RWPE1 (cell line): ENCODE measurements at regions not wholly inside any gene's neighbourhood (a gene's known extent, or its start where the extent isn't known, plus 50 kb on each side); places are given as distances from the start of the nearest gene placed in this dataset.

Experiments used
- CTCF ChIA-PET: fragments of 350-600 bp; sonication (Branson Sonifier 250); formaldehyde crosslinking; extraction: SDS; loops from one replicate; lab custom pipeline; 2021; lab: Yijun Ruan, JAX
- POLR2A ChIA-PET: fragments of 400-600 bp; formaldehyde crosslinking; extraction: SDS; loops from one replicate; lab custom pipeline; 2020; ENCODE audit warnings: antibody characterized with exemption; ENCODE audit not compliant: low non-redundant PET; lab: Yijun Ruan, JAX
- DNase-seq: peaks from one replicate; pipeline ENCODE4 v3.0.0; 2012; ENCODE audit warnings: low spot score
- H3K27ac ChIP-seq: fragments of 450-650 bp; 2 replicates; pipeline ENCODE4 v1.5.1; 2017
- TF ChIP-seq, protein P1 (sequence below): fragments of 450-650 bp; conservative IDR thresholded peaks from 2 replicates; pipeline ENCODE4 v1.5.1; 2017; ENCODE audit warnings: low read depth, mild to moderate bottlenecking

DNA sequence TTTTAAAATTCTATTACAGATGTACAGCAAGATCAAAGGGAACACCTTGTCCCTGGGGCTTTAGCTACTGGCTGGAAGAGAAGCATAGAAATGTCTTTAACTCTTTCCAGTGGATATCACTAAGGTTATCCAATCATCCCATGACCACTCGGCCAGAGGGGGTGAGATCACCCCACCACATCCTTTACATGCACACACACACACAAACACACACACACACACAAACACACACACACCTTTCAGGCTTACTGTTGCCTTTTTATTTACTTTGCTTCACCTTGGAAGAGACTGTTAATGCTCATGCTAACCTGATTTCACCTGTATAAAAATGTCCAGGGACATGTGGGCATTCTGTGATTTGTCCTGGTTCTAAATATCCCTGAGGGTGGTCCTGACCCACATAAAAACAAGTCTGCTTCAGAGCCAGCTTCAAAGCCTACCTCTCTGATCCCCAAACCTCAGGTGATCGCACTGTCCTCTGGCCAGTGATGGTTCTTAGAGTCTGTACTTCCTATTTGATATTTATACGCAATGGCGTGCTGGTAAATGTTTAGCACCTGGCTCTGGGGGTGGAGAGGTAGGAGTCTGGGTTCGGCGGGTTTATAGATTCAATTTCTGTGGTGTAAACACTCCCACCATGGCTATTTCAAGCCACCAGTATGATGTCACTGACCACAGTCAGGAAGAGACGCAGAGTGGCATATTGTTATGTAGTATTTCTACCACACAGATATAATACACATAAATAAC is 166.1 kb upstream of the EEA1 start:
- POLR2A ChIA-PET: no interaction called here
- DNase-seq: no peak
- H3K27ac ChIP-seq: no peak overlapping the region
- CTCF ChIA-PET: interaction anchor here (0.6 kb wide), 1 partner anchor 24 kb away, joined by 3 read pairs; no protein-coding TSS in a partner anchor
- TF ChIP-seq, protein P1, sequence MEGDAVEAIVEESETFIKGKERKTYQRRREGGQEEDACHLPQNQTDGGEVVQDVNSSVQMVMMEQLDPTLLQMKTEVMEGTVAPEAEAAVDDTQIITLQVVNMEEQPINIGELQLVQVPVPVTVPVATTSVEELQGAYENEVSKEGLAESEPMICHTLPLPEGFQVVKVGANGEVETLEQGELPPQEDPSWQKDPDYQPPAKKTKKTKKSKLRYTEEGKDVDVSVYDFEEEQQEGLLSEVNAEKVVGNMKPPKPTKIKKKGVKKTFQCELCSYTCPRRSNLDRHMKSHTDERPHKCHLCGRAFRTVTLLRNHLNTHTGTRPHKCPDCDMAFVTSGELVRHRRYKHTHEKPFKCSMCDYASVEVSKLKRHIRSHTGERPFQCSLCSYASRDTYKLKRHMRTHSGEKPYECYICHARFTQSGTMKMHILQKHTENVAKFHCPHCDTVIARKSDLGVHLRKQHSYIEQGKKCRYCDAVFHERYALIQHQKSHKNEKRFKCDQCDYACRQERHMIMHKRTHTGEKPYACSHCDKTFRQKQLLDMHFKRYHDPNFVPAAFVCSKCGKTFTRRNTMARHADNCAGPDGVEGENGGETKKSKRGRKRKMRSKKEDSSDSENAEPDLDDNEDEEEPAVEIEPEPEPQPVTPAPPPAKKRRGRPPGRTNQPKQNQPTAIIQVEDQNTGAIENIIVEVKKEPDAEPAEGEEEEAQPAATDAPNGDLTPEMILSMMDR: no peak

DNA sequence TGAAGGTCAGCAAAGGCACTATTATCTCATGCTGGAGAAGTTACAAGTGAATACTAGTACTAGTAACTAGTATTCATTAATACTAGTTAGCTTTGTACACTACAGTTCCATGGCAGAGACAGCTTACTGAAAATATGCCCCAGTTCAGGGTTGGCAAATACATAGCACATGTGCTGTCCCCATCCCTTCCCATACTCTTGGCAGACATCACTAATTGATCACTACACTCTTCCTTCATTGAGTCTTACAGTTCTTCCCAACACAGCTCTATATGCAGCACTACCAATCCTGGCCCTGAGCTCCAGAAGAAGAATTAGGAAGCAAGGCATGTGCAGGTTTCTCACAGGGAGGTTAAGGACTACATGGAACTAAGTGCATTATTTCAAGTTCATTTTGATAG is 168.3 kb upstream of the EEA1 start:
- TF ChIP-seq, protein P1: no peak
- no peak overlapping the region for H3K27ac ChIP-seq
- CTCF ChIA-PET: interaction anchor here (0.6 to 0.7 kb wide), 3 partner anchors 8 to 262 kb away, joined by 3 read pairs; no protein-coding TSS in a partner anchor
- DNase-seq: no peak
- POLR2A ChIA-PET: interaction anchor here (0.5 kb wide), 1 partner anchor 25 kb away, joined by 4 read pairs; no protein-coding TSS in a partner anchor

DNA sequence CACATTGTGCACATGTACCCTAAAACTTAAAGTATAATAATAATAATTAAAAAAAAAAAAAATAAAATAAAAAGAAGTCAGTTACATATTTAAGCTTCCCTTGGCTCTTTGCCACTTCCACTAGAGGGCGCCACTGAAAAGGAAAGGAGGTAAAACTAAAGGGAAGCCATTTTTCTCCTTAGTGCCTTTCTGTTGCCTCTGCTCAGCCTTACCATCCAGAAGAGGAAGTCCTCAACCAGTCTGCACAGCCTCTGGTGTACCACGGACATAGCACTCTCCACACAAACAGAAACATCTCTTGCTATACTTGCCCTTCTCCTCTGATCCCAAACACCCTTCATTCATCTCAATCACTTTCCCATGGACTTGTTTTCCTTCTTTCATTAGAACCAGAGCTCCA is 169.0 kb upstream of the EEA1 start:
- TF ChIP-seq, protein P1: no peak; the same call in 1 of the 2 replicates
- no peak overlapping the region for H3K27ac ChIP-seq
- DNase-seq: no peak
- POLR2A ChIA-PET: no interaction called here
- CTCF ChIA-PET: interaction anchor here (0.6 kb wide), 2 partner anchors 182 to 262 kb away, joined by 3 read pairs; no protein-coding TSS in a partner anchor

DNA sequence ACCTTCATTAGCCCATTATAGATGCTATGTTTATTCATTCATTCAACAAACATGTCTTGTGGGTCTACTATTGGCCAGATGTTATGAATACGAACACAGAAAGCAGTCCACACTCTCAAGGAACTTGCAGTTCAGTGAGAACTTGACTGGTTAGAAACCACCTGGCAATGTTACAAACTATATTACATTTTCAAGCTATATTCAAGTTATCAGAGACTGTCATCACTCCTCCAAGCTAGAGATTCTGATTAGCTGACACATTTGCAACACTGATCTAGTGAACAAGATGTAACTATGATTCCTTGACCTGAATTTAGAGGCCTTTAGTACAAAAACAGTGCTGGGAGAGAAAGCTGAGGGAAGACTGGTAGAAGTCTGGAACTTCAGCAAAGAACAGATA is 170.7 kb upstream of the EEA1 start:
- TF ChIP-seq, protein P1: no peak
- no peak overlapping the region for H3K27ac ChIP-seq
- ChIA-PET POLR2A (interaction anchor here (0.6 kb wide), 1 partner anchor 996 kb away, joined by 3 read pairs; no protein-coding TSS in a partner anchor), CTCF (no interaction called here)
- DNase-seq: no peak

DNA sequence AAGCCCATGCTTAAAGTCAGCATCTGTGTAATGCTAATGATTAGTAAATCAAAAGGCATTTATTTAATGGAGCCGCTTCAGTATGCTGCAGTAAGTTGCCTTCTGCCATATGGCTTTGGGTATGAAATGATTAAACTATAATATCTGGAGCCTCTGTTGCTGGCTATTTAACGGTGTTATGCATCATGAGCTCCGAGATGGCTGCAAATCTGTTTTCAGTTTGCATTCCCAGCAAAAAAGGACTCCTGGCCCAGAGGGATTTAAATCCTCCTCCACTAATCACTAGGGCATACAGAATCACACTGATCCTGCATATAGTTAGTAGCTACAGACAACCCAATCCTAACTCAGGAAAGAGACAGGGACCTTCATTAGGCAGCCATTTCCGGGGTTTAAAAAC is 171.5 kb upstream of the EEA1 start:
- DNase-seq: no peak
- CTCF ChIA-PET: no interaction called here
- POLR2A ChIA-PET: no interaction called here
- TF ChIP-seq, protein P1: no peak
- no peak overlapping the region for H3K27ac ChIP-seq

DNA sequence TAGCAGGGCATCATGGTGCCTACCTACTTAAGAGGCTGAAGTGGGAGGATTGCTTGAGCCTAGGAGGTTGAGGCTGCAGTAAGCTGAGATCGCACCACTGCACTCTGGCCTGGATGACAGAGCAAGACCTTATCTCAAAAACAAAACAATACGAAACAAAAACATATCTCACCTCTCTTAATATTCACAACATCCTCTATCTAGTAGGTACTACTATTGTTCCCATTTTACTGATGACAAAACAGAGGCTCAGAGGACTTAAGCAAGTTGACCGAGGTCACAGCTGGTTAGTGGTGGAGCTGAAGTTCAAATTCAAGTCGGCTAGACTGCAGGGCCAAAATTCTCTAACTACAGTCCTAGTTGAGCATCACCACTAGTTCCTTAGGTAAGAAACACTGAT is 172.3 kb upstream of the EEA1 start:
- POLR2A ChIA-PET: no interaction called here
- H3K27ac ChIP-seq: no peak overlapping the region
- TF ChIP-seq, protein P1: no peak
- CTCF ChIA-PET: no interaction called here
- no peak for DNase-seq
